HCT116 (cell line): ENCODE measurements at regions not wholly inside any gene's neighbourhood (a gene's known extent, or its start where the extent isn't known, plus 50 kb on each side); places are given as distances from the start of the nearest gene placed in this dataset.

ENCODE experiments used
- ATAC-seq: fragments of 200-7000 bp; cut with Tn5 transposase; 2 replicates; pipeline ENCODE4 v1.9.1; 2020; ENCODE audit warnings: mild to moderate bottlenecking, moderate library complexity
- BruUV-seq: library from RNA; stranded (reverse); fragments of 400-500 nt; replicated peaks from 2 replicates; lab custom pipeline; 2021; lab: Mats Ljungman, UMichigan
- CTCF ChIA-PET: fragments of 300-600 bp; sonication (Branson Sonifier 250); formaldehyde crosslinking; loops from one replicate; lab custom pipeline; 2021; ENCODE audit warnings: antibody characterized with exemption; lab: Charles Lee
- POLR2A ChIA-PET: fragments of 300-600, 350-600 bp; sonication (Branson Sonifier 250); formaldehyde crosslinking; loops from one replicate; lab custom pipeline; 2021; ENCODE audit warnings: antibody characterized with exemption; lab: Charles Lee
- RAD21 ChIA-PET, 2 experiments: fragments of 300-600 bp; sonication (Branson Sonifier 250); formaldehyde crosslinking; loops; one replicate each; lab custom pipeline; 2023; ENCODE audit warnings: low total read pairs in 2 of 2; ENCODE audit not compliant: uncharacterized antibody in 2 of 2, unreplicated experiment in 2 of 2, low non-redundant PET in 1 of 2; lab: Charles Lee
- DNase-seq: peaks from one replicate; pipeline ENCODE4 v3.0.0-alpha.2; 2010; ENCODE audit warnings: low read depth, low spot score
- H2AFZ ChIP-seq: fragments of 200-600 bp; shearing (Covaris generic), sonication (generic); 2 replicates; pipeline ENCODE4 v1.6.1; 2017; ENCODE audit warnings: low read depth, mixed run types, mixed read lengths, antibody characterized with exemption, low read length; ENCODE audit not compliant: poor library complexity, severe bottlenecking
- H3K27ac ChIP-seq: 2 replicates; pipeline ENCODE4 v1.5.1; 2012; ENCODE audit warnings: low read depth, low read length
- H3K27me3 ChIP-seq: fragments of 200-600 bp; sonication (generic); 2 replicates; pipeline ENCODE4 v1.6.1; 2016; ENCODE audit warnings: mixed run types, low read length, mixed read lengths; ENCODE audit not compliant: insufficient read depth
- H3K36me3 ChIP-seq, 2 experiments: fragments of 200-500 bp in 1 of 2; fragments of 200-600 bp in 1 of 2; sonication (Bioruptor generic) in 1 of 2; sonication (generic) in 1 of 2; 2 replicates each; pipeline versions ENCODE4 v1.5.1 to v1.6.1; 2014 to 2016; ENCODE audit warnings: low read length in 2 of 2, inconsistent platforms in 1 of 2, mixed read lengths in 1 of 2, mixed run types in 1 of 2; ENCODE audit not compliant: insufficient read depth in 2 of 2, control insufficient read depth in 1 of 2
- H3K4me1 ChIP-seq, 2 experiments: fragments of 200-600 bp in 1 of 2; sonication (generic) in 1 of 2; 2 replicates each; pipeline versions ENCODE4 v1.5.1 to v1.6.1; 2012 to 2017; ENCODE audit warnings: low read length in 2 of 2, inconsistent platforms in 1 of 2, mild to moderate bottlenecking in 1 of 2, mixed read lengths in 1 of 2, mixed run types in 1 of 2, moderate library complexity in 1 of 2; ENCODE audit not compliant: insufficient read depth in 2 of 2, control insufficient read depth in 1 of 2
- H3K4me2 ChIP-seq: fragments of 200-600 bp; sonication (generic); 2 replicates; pipeline ENCODE4 v1.6.1; 2017; ENCODE audit warnings: mixed run types, low read length, mixed read lengths
- H3K4me3 ChIP-seq, 2 experiments: fragments of 200-600 bp in 1 of 2; sonication (generic) in 1 of 2; replicated peaks in 1 of 2; 2 replicates each; pipeline ENCODE4 v1.5.1; 2011 to 2016; ENCODE audit warnings: low read length in 2 of 2, control low read depth in 1 of 2, low read depth in 1 of 2, mild to moderate bottlenecking in 1 of 2, mixed read lengths in 1 of 2, mixed run types in 1 of 2
- H3K79me2 ChIP-seq: fragments of 200-600 bp; sonication (generic); 2 replicates; pipeline ENCODE4 v1.6.1; 2017; ENCODE audit warnings: mild to moderate bottlenecking, mixed run types, low read length, moderate library complexity, mixed read lengths; ENCODE audit not compliant: insufficient read depth
- H3K9ac ChIP-seq: fragments of 200-600 bp; sonication (generic); 2 replicates; pipeline ENCODE4 v1.6.1; 2016; ENCODE audit warnings: low read length, mixed read lengths
- H3K9me2 ChIP-seq: fragments of 200-600 bp; sonication (generic), shearing (Covaris generic); 2 replicates; pipeline ENCODE4 v1.6.1; 2017; ENCODE audit warnings: mixed run types, mild to moderate bottlenecking, moderate library complexity; ENCODE audit not compliant: insufficient read depth
- H3K9me3 ChIP-seq, 2 experiments: fragments of 200-500 bp in 1 of 2; fragments of 200-600 bp in 1 of 2; sonication (Bioruptor generic) in 1 of 2; sonication (generic) in 1 of 2; 2 replicates each; pipeline ENCODE4 v1.6.1; 2014 to 2017; ENCODE audit warnings: low read length in 2 of 2, mixed read lengths in 2 of 2, inconsistent platforms in 1 of 2, low read depth in 1 of 2, mild to moderate bottlenecking in 1 of 2, mixed run types in 1 of 2, moderate library complexity in 1 of 2; ENCODE audit not compliant: control insufficient read depth in 1 of 2, insufficient read depth in 1 of 2
- H4K20me1 ChIP-seq: fragments of 200-600 bp; sonication (generic), shearing (Covaris generic); 2 replicates; pipeline ENCODE4 v1.6.1; 2017; ENCODE audit warnings: mixed run types, mild to moderate bottlenecking, moderate library complexity; ENCODE audit not compliant: insufficient read depth
- CBX3 ChIP-seq: IDR thresholded peaks from 2 replicates; pipeline ENCODE4 v1.6.1; 2012; ENCODE audit warnings: low read depth
- EGR1 ChIP-seq: IDR thresholded peaks from 2 replicates; pipeline ENCODE4 v1.6.1; 2012; ENCODE audit warnings: low read depth
- EZH2phosphoT487 ChIP-seq: fragments of 200-600 bp; IDR thresholded peaks from 2 replicates; pipeline ENCODE4 v1.6.1; 2018; ENCODE audit warnings: antibody characterized with exemption, borderline replicate concordance
- FOSL1 ChIP-seq: IDR thresholded peaks from 2 replicates; pipeline ENCODE4 v1.6.1; 2012; ENCODE audit warnings: low read depth
- JUND ChIP-seq: IDR thresholded peaks from 2 replicates; pipeline ENCODE4 v1.6.1; 2012
- RAD21 ChIP-seq: IDR thresholded peaks from 2 replicates; pipeline ENCODE4 v1.6.1; 2012; ENCODE audit warnings: low read depth, mild to moderate bottlenecking
- SP1 ChIP-seq: IDR thresholded peaks from 2 replicates; pipeline ENCODE4 v1.6.1; 2012; ENCODE audit warnings: low read depth
- TCF7L2 ChIP-seq: IDR thresholded peaks from 2 replicates; pipeline ENCODE4 v1.7.0; 2011; ENCODE audit warnings: borderline replicate concordance, inconsistent platforms; ENCODE audit not compliant: insufficient read depth, insufficient read length; ENCODE audit errors: extremely low read depth
- intact Hi-C: fragments of 100-400 bp; cut with micrococcal nuclease; formaldehyde crosslinking; loops from 2 replicates; pipeline ENCODE4 v1.10.0; 2022
- TF ChIP-seq, protein P1 (sequence below), 3 experiments: fragments of 200-600 bp in 1 of 3; sonication (generic) in 1 of 3; IDR thresholded peaks in 2 of 3; conservative IDR thresholded peaks in 1 of 3; 2 replicates each; pipeline ENCODE4 v1.5.1; 2012 to 2017; ENCODE audit warnings: low read depth in 2 of 3, low read length in 2 of 3, antibody characterized with exemption in 1 of 3, borderline replicate concordance in 1 of 3, control low read depth in 1 of 3, mild to moderate bottlenecking in 1 of 3, mixed read lengths in 1 of 3, mixed run types in 1 of 3, moderate library complexity in 1 of 3; ENCODE audit not compliant: insufficient read depth in 1 of 3
- TF ChIP-seq, protein P2 (sequence below): IDR thresholded peaks from 2 replicates; pipeline ENCODE4 v1.6.1; 2012

- Histone ChIP-seq H3K27ac (no peak overlapping the region), H3K9me3 (no peaks in the 10 kb centered on the region), H3K4me2 (no peak overlapping the region), H3K4me3 (no peak overlapping the region), H3K9ac (no peak overlapping the region), H3K36me3 (no peaks in the 10 kb centered on the region), H3K27me3 (no peaks in the 10 kb centered on the region), H4K20me1 (no peaks in the 10 kb centered on the region), H3K4me1 (peaks cover 14 to 26% of the 10 kb centered on the region in 2 experiments)
- no TSS peak for BruUV-seq
- RAD21 ChIA-PET: no interaction called here
- POLR2A ChIA-PET: no interaction called here
- intact Hi-C loops: no loop called here
- ATAC-seq: no peak
- no peak for TF ChIP-seq EGR1
- TF ChIP-seq CBX3: no peak
- TF ChIP-seq RAD21: no peak
- TF ChIP-seq JUND: no peak
- TF ChIP-seq SP1: no peak
- TF ChIP-seq TCF7L2: no peak
- TF ChIP-seq, protein P1, sequence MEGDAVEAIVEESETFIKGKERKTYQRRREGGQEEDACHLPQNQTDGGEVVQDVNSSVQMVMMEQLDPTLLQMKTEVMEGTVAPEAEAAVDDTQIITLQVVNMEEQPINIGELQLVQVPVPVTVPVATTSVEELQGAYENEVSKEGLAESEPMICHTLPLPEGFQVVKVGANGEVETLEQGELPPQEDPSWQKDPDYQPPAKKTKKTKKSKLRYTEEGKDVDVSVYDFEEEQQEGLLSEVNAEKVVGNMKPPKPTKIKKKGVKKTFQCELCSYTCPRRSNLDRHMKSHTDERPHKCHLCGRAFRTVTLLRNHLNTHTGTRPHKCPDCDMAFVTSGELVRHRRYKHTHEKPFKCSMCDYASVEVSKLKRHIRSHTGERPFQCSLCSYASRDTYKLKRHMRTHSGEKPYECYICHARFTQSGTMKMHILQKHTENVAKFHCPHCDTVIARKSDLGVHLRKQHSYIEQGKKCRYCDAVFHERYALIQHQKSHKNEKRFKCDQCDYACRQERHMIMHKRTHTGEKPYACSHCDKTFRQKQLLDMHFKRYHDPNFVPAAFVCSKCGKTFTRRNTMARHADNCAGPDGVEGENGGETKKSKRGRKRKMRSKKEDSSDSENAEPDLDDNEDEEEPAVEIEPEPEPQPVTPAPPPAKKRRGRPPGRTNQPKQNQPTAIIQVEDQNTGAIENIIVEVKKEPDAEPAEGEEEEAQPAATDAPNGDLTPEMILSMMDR (IDR thresholded peaks at IDR 0.05 in 2 of 3, conservative IDR thresholded peaks at IDR 0.05 in 1 of 3; ENCODE audit: borderline replicate concordance in 1 of 3, insufficient read depth in 1 of 3, low read depth in 2 of 3, low read length in 2 of 3): no peak
- no peak for TF ChIP-seq EZH2phosphoT487
- no peak for TF ChIP-seq FOSL1
- TF ChIP-seq, protein P2, sequence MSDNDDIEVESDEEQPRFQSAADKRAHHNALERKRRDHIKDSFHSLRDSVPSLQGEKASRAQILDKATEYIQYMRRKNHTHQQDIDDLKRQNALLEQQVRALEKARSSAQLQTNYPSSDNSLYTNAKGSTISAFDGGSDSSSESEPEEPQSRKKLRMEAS: no peak
- TF ChIP-seq, all 23 proteins: peak for 0
- Histone ChIP-seq H3K9me2 (no peaks in the 10 kb centered on the region), H3K79me2 (no peaks in the 10 kb centered on the region), H2AFZ (no peak overlapping the region)
- CTCF ChIA-PET: no interaction called here
- no peak for DNase-seq
Observed at GRCh38 chr2:235343869-235344268, 150.0 kb upstream of the AGAP1 start.
